GM23338 (cell line): ENCODE measurements at regions not wholly inside any gene's neighbourhood (a gene's known extent, or its start where the extent isn't known, plus 50 kb on each side); places are given as distances from the start of the nearest gene placed in this dataset.

Experiments used
- ATAC-seq: fragments of 200-7000 bp; cut with Tn5 transposase; 3 replicates; pipeline ENCODE4 v1.9.1; 2020
- DNase-seq: peaks from one replicate; pipeline ENCODE4 v3.0.0-alpha.2; 2015; ENCODE audit warnings: low spot score
- H2AFZ ChIP-seq: fragments of 200-600 bp; sonication (generic); 2 replicates; pipeline ENCODE4 v1.8.0; 2016; ENCODE audit warnings: antibody characterized with exemption, mild to moderate bottlenecking, moderate library complexity
- H3F3A ChIP-seq: fragments of 200-600 bp; sonication (generic); replicated peaks from 2 replicates; pipeline ENCODE4 v1.8.0; 2017; ENCODE audit warnings: antibody characterized with exemption, mixed run types, low read depth
- H3K27ac ChIP-seq: fragments of 200-600 bp; sonication (generic); 2 replicates; pipeline ENCODE4 v1.6.1; 2016; ENCODE audit warnings: low read depth
- H3K27me3 ChIP-seq: fragments of 200-600 bp; sonication (generic); 2 replicates; pipeline ENCODE4 v1.8.0; 2016; ENCODE audit warnings: mild to moderate bottlenecking, mixed run types, moderate library complexity; ENCODE audit not compliant: insufficient read depth
- H3K36me3 ChIP-seq: fragments of 200-600 bp; sonication (generic); 2 replicates; pipeline ENCODE4 v1.8.0; 2016; ENCODE audit warnings: mild to moderate bottlenecking; ENCODE audit not compliant: insufficient read depth
- H3K4me1 ChIP-seq: fragments of 200-600 bp; sonication (generic); 2 replicates; pipeline ENCODE4 v1.8.0; 2016; ENCODE audit warnings: mild to moderate bottlenecking, moderate library complexity; ENCODE audit not compliant: insufficient read depth
- H3K4me2 ChIP-seq: fragments of 200-600 bp; sonication (generic); 2 replicates; pipeline ENCODE4 v1.7.1; 2017; ENCODE audit warnings: mixed run types
- H3K4me3 ChIP-seq: fragments of 200-600 bp; sonication (generic); 2 replicates; pipeline ENCODE4 v1.6.1; 2016; ENCODE audit warnings: mixed run types
- H3K79me2 ChIP-seq: fragments of 200-600 bp; sonication (generic); replicated peaks from 2 replicates; pipeline ENCODE4 v1.8.0; 2017; ENCODE audit warnings: mild to moderate bottlenecking; ENCODE audit not compliant: insufficient read depth
- H3K9me2 ChIP-seq: fragments of 200-600 bp; sonication (generic); 2 replicates; pipeline ENCODE4 v1.8.0; 2017; ENCODE audit not compliant: insufficient read depth
- H4K20me1 ChIP-seq: fragments of 200-600 bp; sonication (generic); replicated peaks from 2 replicates; pipeline ENCODE4 v1.8.0; 2017; ENCODE audit warnings: mild to moderate bottlenecking; ENCODE audit not compliant: insufficient read depth
- H3K27ac Mint-ChIP-seq: 2 replicates; pipeline ENCODE4 v1.8.0; 2020; ENCODE audit warnings: inconsistent platforms, mild to moderate bottlenecking, moderate library complexity, mixed read lengths
- H3K27me3 Mint-ChIP-seq: 3 replicates; pipeline ENCODE4 v1.8.0; 2022; ENCODE audit warnings: low read depth, mild to moderate bottlenecking, moderate library complexity, mixed read lengths, inconsistent platforms; ENCODE audit not compliant: insufficient read depth, poor library complexity
- H3K36me3 Mint-ChIP-seq: 3 replicates; pipeline ENCODE4 v1.8.0; 2021; ENCODE audit warnings: low read depth, mild to moderate bottlenecking, inconsistent platforms, moderate library complexity, mixed read lengths
- H3K4me1 Mint-ChIP-seq: 3 replicates; pipeline ENCODE4 v1.8.0; 2020; ENCODE audit warnings: mild to moderate bottlenecking, inconsistent platforms, mixed read lengths
- H3K4me3 Mint-ChIP-seq: 3 replicates; pipeline ENCODE4 v1.8.0; 2021; ENCODE audit warnings: moderate library complexity, mild to moderate bottlenecking, inconsistent platforms, mixed read lengths
- H3K9me3 Mint-ChIP-seq: 3 replicates; pipeline ENCODE4 v1.8.0; 2020; ENCODE audit warnings: moderate library complexity, mild to moderate bottlenecking, inconsistent platforms, mixed read lengths
- CREB1 ChIP-seq: fragments of 250-450 bp; sonication (Bioruptor Pico); IDR thresholded peaks from 2 replicates; pipeline ENCODE4 v1.5.0; 2020; ENCODE audit warnings: low read depth, mild to moderate bottlenecking, moderate library complexity
- EZH2 ChIP-seq: fragments of 200-600 bp; sonication (generic); IDR thresholded peaks from one replicate; pipeline ENCODE4 v1.8.0; 2017; ENCODE audit warnings: antibody characterized with exemption, mild to moderate bottlenecking, low read depth; ENCODE audit not compliant: unreplicated experiment
- JUNB ChIP-seq: IDR thresholded peaks from one replicate; pipeline ENCODE4 v1.6.1; 2016; ENCODE audit warnings: antibody characterized with exemption; ENCODE audit not compliant: unreplicated experiment
- NANOG ChIP-seq: IDR thresholded peaks from 2 replicates; pipeline ENCODE4 v1.6.1; 2016; ENCODE audit warnings: antibody characterized with exemption, borderline replicate concordance
- POLR2AphosphoS5 ChIP-seq: IDR thresholded peaks from 2 replicates; pipeline ENCODE4 v1.6.1; 2016; ENCODE audit warnings: antibody characterized with exemption, low read depth
- STAT1 ChIP-seq: IDR thresholded peaks from one replicate; pipeline ENCODE4 v1.6.1; 2016; ENCODE audit warnings: antibody characterized with exemption; ENCODE audit not compliant: unreplicated experiment
- ZNF114 ChIP-seq: fragments of 250-450 bp; sonication (Bioruptor Pico); IDR thresholded peaks from 2 replicates; pipeline ENCODE4 v1.5.0; 2020; ENCODE audit warnings: mild to moderate bottlenecking, moderate library complexity
- ZNF331 ChIP-seq: fragments of 250-450 bp; sonication (Bioruptor Pico); IDR thresholded peaks from 2 replicates; pipeline ENCODE4 v1.5.0; 2020; ENCODE audit warnings: low read depth, mild to moderate bottlenecking, moderate library complexity
- TF ChIP-seq, protein P1 (sequence below): IDR thresholded peaks from one replicate; pipeline ENCODE4 v1.6.1; 2018; ENCODE audit warnings: antibody characterized with exemption; ENCODE audit not compliant: unreplicated experiment
- TF ChIP-seq, protein P2 (sequence below), 2 experiments: fragments of 200-600 bp in 1 of 2; sonication (generic) in 1 of 2; conservative IDR thresholded peaks; 2 replicates each; pipeline versions ENCODE4 v1.5.1 to v1.6.1; 2016 to 2017; ENCODE audit warnings: antibody characterized with exemption in 2 of 2, low read depth in 2 of 2, mild to moderate bottlenecking in 2 of 2, moderate library complexity in 1 of 2
- TF ChIP-seq, protein P3 (sequence below): fragments of 250-450 bp; sonication (Bioruptor Pico); IDR thresholded peaks from 2 replicates; pipeline ENCODE4 v1.5.0; 2020; ENCODE audit warnings: mild to moderate bottlenecking, moderate library complexity

DNA sequence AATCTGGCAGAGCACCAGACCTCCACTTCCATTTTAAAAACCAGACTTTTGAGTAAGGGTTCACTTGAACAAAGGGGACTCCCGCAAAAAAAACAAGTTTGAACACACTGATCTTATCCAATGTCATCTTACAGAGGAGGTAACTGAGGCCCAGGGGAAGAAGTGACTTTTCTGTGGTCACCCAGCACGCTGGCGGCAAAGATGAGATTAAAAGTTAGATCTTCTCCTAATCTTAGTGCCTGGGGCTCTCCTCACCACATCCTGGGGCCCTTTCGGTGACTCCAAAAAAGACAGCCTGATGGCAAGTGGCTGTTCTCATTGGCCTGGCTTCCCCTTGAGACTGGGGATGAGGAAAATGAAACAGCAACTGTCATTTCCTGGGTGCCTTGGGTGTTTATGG, 101.8 kb upstream of the ZNF98 start:
- Mint-ChIP-seq H3K27me3 (peaks cover 8% of the 10 kb centered on the region), H3K27ac (no peak overlapping the region), H3K4me3 (no peak overlapping the region), H3K9me3 (peaks cover 100% of the 10 kb centered on the region), H3K4me1 (no peaks in the 10 kb centered on the region), H3K36me3 (peaks cover 41% of the 10 kb centered on the region)
- no peaks in the 10 kb centered on the region for H3K4me1 ChIP-seq
- H3K27me3 ChIP-seq, result no peaks in the 10 kb centered on the region
- H3F3A ChIP-seq, result no peaks in the 10 kb centered on the region
- no peaks in the 10 kb centered on the region for H3K79me2 ChIP-seq
- TF ChIP-seq STAT1 (no peak), NANOG (no peak), ZNF331 (CRISPR knock-in tag) (no peak), EZH2 (no peak), ZNF114 (no peak), CREB1 (CRISPR knock-in tag) (no peak), POLR2AphosphoS5 (no peak), JUNB (no peak)
- TF ChIP-seq, protein P1, sequence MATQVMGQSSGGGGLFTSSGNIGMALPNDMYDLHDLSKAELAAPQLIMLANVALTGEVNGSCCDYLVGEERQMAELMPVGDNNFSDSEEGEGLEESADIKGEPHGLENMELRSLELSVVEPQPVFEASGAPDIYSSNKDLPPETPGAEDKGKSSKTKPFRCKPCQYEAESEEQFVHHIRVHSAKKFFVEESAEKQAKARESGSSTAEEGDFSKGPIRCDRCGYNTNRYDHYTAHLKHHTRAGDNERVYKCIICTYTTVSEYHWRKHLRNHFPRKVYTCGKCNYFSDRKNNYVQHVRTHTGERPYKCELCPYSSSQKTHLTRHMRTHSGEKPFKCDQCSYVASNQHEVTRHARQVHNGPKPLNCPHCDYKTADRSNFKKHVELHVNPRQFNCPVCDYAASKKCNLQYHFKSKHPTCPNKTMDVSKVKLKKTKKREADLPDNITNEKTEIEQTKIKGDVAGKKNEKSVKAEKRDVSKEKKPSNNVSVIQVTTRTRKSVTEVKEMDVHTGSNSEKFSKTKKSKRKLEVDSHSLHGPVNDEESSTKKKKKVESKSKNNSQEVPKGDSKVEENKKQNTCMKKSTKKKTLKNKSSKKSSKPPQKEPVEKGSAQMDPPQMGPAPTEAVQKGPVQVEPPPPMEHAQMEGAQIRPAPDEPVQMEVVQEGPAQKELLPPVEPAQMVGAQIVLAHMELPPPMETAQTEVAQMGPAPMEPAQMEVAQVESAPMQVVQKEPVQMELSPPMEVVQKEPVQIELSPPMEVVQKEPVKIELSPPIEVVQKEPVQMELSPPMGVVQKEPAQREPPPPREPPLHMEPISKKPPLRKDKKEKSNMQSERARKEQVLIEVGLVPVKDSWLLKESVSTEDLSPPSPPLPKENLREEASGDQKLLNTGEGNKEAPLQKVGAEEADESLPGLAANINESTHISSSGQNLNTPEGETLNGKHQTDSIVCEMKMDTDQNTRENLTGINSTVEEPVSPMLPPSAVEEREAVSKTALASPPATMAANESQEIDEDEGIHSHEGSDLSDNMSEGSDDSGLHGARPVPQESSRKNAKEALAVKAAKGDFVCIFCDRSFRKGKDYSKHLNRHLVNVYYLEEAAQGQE, result no peak
- TF ChIP-seq, protein P2, sequence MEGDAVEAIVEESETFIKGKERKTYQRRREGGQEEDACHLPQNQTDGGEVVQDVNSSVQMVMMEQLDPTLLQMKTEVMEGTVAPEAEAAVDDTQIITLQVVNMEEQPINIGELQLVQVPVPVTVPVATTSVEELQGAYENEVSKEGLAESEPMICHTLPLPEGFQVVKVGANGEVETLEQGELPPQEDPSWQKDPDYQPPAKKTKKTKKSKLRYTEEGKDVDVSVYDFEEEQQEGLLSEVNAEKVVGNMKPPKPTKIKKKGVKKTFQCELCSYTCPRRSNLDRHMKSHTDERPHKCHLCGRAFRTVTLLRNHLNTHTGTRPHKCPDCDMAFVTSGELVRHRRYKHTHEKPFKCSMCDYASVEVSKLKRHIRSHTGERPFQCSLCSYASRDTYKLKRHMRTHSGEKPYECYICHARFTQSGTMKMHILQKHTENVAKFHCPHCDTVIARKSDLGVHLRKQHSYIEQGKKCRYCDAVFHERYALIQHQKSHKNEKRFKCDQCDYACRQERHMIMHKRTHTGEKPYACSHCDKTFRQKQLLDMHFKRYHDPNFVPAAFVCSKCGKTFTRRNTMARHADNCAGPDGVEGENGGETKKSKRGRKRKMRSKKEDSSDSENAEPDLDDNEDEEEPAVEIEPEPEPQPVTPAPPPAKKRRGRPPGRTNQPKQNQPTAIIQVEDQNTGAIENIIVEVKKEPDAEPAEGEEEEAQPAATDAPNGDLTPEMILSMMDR (conservative IDR thresholded peaks at IDR 0.05; ENCODE audit: low read depth in 2 of 2), result no peak
- TF ChIP-seq, protein P3, sequence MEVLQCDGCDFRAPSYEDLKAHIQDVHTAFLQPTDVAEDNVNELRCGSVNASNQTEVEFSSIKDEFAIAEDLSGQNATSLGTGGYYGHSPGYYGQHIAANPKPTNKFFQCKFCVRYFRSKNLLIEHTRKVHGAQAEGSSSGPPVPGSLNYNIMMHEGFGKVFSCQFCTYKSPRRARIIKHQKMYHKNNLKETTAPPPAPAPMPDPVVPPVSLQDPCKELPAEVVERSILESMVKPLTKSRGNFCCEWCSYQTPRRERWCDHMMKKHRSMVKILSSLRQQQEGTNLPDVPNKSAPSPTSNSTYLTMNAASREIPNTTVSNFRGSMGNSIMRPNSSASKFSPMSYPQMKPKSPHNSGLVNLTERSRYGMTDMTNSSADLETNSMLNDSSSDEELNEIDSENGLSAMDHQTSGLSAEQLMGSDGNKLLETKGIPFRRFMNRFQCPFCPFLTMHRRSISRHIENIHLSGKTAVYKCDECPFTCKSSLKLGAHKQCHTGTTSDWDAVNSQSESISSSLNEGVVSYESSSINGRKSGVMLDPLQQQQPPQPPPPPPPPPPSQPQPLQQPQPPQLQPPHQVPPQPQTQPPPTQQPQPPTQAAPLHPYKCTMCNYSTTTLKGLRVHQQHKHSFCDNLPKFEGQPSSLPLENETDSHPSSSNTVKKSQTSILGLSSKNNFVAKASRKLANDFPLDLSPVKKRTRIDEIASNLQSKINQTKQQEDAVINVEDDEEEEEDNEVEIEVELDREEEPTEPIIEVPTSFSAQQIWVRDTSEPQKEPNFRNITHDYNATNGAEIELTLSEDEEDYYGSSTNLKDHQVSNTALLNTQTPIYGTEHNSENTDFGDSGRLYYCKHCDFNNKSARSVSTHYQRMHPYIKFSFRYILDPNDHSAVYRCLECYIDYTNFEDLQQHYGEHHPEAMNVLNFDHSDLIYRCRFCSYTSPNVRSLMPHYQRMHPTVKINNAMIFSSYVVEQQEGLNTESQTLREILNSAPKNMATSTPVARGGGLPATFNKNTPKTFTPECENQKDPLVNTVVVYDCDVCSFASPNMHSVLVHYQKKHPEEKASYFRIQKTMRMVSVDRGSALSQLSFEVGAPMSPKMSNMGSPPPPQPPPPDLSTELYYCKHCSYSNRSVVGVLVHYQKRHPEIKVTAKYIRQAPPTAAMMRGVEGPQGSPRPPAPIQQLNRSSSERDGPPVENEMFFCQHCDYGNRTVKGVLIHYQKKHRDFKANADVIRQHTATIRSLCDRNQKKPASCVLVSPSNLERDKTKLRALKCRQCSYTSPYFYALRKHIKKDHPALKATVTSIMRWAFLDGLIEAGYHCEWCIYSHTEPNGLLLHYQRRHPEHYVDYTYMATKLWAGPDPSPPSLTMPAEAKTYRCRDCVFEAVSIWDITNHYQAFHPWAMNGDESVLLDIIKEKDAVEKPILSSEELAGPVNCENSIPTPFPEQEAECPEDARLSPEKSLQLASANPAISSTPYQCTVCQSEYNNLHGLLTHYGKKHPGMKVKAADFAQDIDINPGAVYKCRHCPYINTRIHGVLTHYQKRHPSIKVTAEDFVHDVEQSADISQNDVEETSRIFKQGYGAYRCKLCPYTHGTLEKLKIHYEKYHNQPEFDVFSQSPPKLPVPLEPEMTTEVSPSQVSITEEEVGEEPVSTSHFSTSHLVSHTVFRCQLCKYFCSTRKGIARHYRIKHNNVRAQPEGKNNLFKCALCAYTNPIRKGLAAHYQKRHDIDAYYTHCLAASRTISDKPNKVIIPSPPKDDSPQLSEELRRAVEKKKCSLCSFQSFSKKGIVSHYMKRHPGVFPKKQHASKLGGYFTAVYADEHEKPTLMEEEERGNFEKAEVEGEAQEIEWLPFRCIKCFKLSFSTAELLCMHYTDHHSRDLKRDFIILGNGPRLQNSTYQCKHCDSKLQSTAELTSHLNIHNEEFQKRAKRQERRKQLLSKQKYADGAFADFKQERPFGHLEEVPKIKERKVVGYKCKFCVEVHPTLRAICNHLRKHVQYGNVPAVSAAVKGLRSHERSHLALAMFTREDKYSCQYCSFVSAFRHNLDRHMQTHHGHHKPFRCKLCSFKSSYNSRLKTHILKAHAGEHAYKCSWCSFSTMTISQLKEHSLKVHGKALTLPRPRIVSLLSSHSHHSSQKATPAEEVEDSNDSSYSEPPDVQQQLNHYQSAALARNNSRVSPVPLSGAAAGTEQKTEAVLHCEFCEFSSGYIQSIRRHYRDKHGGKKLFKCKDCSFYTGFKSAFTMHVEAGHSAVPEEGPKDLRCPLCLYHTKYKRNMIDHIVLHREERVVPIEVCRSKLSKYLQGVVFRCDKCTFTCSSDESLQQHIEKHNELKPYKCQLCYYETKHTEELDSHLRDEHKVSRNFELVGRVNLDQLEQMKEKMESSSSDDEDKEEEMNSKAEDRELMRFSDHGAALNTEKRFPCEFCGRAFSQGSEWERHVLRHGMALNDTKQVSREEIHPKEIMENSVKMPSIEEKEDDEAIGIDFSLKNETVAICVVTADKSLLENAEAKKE (CRISPR knock-in tag), result no peak
- H4K20me1 ChIP-seq, result no peaks in the 10 kb centered on the region
- DNase-seq, result no peak
- H3K27ac ChIP-seq, result no peak overlapping the region
- no peaks in the 10 kb centered on the region for H3K36me3 ChIP-seq
- no peaks in the 10 kb centered on the region for H3K9me2 ChIP-seq
- H2AFZ ChIP-seq, result no peak overlapping the region
- no peak for ATAC-seq
- no peak overlapping the region for H3K4me3 ChIP-seq
- no peak overlapping the region for H3K4me2 ChIP-seq
